Peyer's patch (tissue), 4 donors: ENCODE measurements at regions not wholly inside any gene's neighbourhood (a gene's known extent, or its start where the extent isn't known, plus 50 kb on each side); places are given as distances from the start of the nearest gene placed in this dataset.

Source experiments
- DNase-seq, 3 donors: peaks; one replicate each; pipeline ENCODE4 v3.0.0-alpha.2; 2017 to 2019
- H3K27ac ChIP-seq, 4 donors: fragments of 200-600 bp; sonication (generic); one replicate each; pipeline ENCODE4 v1.5.1; 2016 to 2019
- H3K27me3 ChIP-seq, 2 donors: fragments of 200-600 bp; sonication (generic); one replicate each; pipeline ENCODE4 v1.5.1; 2019
- H3K36me3 ChIP-seq, 3 donors: fragments of 200-600 bp; sonication (generic); one replicate each; pipeline ENCODE4 v1.5.1; 2016 to 2019
- H3K4me1 ChIP-seq, 4 donors: fragments of 200-600 bp; sonication (generic); one replicate each; pipeline ENCODE4 v1.5.1; 2016 to 2019
- H3K4me3 ChIP-seq, 4 donors: fragments of 200-600 bp; sonication (generic); 1 replicate in 3 of 4; 2 replicates in 1 of 4; pipeline ENCODE4 v1.5.1; 2016 to 2019; ENCODE audit warnings: mild to moderate bottlenecking in 1 of 4
- H3K9me3 ChIP-seq, 4 donors: fragments of 200-600 bp; sonication (generic); one replicate each; pipeline ENCODE4 v1.5.1; 2016 to 2019; ENCODE audit warnings: mild to moderate bottlenecking in 1 of 4
- POLR2A ChIP-seq, 2 donors: fragments of 450-650 bp; IDR thresholded peaks; one replicate each; pipeline ENCODE4 v1.5.1; 2017; ENCODE audit warnings: antibody characterized with exemption in 2 of 2, mild to moderate bottlenecking in 2 of 2, moderate library complexity in 2 of 2
- TF ChIP-seq, protein P1 (sequence below), 6 experiments: fragments of 450-650 bp in 4 of 6; fragments of 200-600 bp in 2 of 6; sonication (generic) in 1 of 6; IDR thresholded peaks; one replicate each; pipeline ENCODE4 v1.5.1; 2017 to 2019; ENCODE audit warnings: antibody characterized with exemption in 6 of 6, mild to moderate bottlenecking in 3 of 6, moderate library complexity in 1 of 6

DNA sequence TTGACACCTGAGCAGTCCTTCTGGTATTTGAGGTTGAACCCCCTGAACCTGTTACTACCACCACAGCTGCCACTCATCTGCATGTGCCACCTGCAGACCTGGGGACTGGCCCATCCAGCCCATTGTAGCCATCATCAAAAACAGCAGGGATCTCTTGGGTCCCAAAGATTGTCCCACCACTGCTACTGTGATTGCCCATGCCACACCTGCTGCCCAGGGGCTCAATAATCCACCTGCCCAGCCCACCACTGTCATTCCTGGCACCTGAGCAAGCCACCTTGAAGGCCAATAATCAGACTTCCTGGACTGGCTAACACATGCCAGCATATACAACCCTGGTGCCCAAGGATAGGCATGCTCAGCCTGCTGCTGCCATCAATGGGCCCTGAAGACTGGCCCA lies 327.6 kb downstream of the CYRIA start:
- no peaks in the 10 kb centered on the region for H3K36me3 ChIP-seq
- H3K9me3 ChIP-seq, result no peaks in the 10 kb centered on the region
- no peak overlapping the region for H3K27ac ChIP-seq
- H3K27me3 ChIP-seq, result no peaks in the 10 kb centered on the region
- H3K4me3 ChIP-seq, result no peak overlapping the region
- no peaks in the 10 kb centered on the region for H3K4me1 ChIP-seq
- no peak for TF ChIP-seq POLR2A (IDR thresholded peaks at IDR 0.05)
- TF ChIP-seq, protein P1, sequence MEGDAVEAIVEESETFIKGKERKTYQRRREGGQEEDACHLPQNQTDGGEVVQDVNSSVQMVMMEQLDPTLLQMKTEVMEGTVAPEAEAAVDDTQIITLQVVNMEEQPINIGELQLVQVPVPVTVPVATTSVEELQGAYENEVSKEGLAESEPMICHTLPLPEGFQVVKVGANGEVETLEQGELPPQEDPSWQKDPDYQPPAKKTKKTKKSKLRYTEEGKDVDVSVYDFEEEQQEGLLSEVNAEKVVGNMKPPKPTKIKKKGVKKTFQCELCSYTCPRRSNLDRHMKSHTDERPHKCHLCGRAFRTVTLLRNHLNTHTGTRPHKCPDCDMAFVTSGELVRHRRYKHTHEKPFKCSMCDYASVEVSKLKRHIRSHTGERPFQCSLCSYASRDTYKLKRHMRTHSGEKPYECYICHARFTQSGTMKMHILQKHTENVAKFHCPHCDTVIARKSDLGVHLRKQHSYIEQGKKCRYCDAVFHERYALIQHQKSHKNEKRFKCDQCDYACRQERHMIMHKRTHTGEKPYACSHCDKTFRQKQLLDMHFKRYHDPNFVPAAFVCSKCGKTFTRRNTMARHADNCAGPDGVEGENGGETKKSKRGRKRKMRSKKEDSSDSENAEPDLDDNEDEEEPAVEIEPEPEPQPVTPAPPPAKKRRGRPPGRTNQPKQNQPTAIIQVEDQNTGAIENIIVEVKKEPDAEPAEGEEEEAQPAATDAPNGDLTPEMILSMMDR (IDR thresholded peaks at IDR 0.05), result no peak
- DNase-seq, result no peak

DNA sequence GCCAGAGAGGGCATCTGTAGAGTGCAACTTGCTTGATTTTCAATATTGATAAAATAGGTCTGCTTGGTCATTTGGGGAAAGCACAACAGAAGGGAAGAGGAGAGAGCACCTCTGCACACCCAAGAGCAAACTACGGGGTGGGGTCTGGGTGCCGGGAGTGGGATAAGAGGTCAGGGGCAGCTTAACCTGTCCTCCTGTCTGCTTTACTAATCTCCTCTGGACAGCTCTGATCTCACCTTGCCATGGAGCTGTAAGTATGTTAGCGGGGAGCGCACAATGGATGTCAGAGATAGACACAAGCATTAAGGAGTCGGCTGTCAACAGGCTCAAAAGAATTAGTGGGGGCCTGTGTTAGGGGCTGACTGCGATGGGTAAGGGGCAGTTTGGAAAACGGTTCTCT lies 328.7 kb downstream of the CYRIA start:
- H3K36me3 ChIP-seq, result no peaks in the 10 kb centered on the region
- H3K27ac ChIP-seq, result no peak overlapping the region
- no peaks in the 10 kb centered on the region for H3K9me3 ChIP-seq
- H3K27me3 ChIP-seq, result no peaks in the 10 kb centered on the region
- no peak for DNase-seq
- H3K4me3 ChIP-seq, result no peak overlapping the region
- TF ChIP-seq POLR2A (IDR thresholded peaks at IDR 0.05), result no peak
- TF ChIP-seq, protein P1 (IDR thresholded peaks at IDR 0.05), result no peak
- H3K4me1 ChIP-seq, result no peaks in the 10 kb centered on the region

DNA sequence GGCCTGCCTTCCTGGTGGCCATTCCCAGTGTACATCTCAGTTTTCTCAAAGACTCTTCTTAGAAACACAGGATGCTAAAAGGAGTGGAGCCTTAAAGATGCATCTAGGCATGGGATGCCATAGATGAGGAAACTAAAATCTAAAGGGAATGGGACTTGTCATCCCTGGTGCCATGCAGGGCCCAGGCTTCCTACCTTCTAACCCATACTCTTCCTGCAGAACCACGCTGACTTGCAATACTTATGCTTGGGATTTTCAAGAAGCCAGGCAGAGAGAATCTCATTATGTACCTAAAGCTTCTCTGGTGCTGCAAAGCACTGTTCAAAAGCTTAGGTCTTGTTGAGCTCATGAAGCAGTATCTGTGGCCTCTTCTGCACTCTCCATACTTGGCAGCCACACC lies 329.1 kb downstream of the CYRIA start:
- H3K36me3 ChIP-seq, result no peaks in the 10 kb centered on the region
- no peaks in the 10 kb centered on the region for H3K27me3 ChIP-seq
- no peak overlapping the region for H3K4me3 ChIP-seq
- H3K4me1 ChIP-seq, result no peaks in the 10 kb centered on the region
- no peak for TF ChIP-seq POLR2A (IDR thresholded peaks at IDR 0.05)
- TF ChIP-seq, protein P1 (IDR thresholded peaks at IDR 0.05), result no peak
- H3K9me3 ChIP-seq, result no peaks in the 10 kb centered on the region
- H3K27ac ChIP-seq, result no peak overlapping the region
- no peak for DNase-seq

DNA sequence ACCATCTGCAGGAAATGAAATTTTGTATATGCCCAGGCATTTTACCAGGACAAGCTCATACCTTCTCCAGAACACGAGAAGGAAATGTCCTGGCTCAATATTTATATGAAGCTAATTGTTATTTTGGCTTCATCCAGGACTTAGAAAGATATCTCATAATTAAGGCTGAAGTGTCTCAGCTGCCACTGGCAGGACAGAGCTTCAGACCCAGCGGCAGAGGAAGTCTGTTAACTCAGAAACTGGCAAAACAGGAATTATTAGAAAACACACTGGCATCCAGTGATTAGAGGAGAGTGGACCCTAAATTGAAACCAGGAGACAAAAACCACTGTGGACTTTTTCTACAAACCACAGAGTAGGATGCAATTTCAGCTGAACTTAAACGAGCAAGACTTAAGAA lies 329.7 kb downstream of the CYRIA start:
- no peaks in the 10 kb centered on the region for H3K27me3 ChIP-seq
- no peaks in the 10 kb centered on the region for H3K36me3 ChIP-seq
- no peak overlapping the region for H3K4me3 ChIP-seq
- DNase-seq, result no peak
- H3K9me3 ChIP-seq, result no peaks in the 10 kb centered on the region
- H3K4me1 ChIP-seq, result no peaks in the 10 kb centered on the region
- TF ChIP-seq, protein P1 (IDR thresholded peaks at IDR 0.05), result no peak
- no peak for TF ChIP-seq POLR2A (IDR thresholded peaks at IDR 0.05)
- H3K27ac ChIP-seq, result no peak overlapping the region

DNA sequence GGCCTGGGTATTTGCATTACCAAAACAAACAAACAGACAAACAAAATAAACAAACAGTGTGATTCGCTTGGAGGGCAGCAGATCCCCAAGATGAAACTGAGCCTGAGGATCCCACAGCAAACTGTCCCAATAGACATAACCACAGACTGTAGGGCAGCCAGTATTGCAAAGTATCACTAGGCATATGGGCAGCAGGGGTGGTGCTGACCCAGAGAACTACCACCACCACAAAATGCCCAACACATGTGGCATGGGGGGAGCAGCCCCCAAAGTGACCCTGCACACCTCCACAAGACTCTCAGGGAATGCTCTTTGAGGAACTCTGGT lies 330.1 kb downstream of the CYRIA start:
- DNase-seq, result no peak
- H3K4me1 ChIP-seq, result no peaks in the 10 kb centered on the region
- H3K27ac ChIP-seq, result no peak overlapping the region
- H3K9me3 ChIP-seq, result no peaks in the 10 kb centered on the region
- no peak overlapping the region for H3K4me3 ChIP-seq
- TF ChIP-seq, protein P1 (IDR thresholded peaks at IDR 0.05), result no peak
- no peak for TF ChIP-seq POLR2A (IDR thresholded peaks at IDR 0.05)
- H3K27me3 ChIP-seq, result no peaks in the 10 kb centered on the region
- H3K36me3 ChIP-seq, result no peaks in the 10 kb centered on the region

DNA sequence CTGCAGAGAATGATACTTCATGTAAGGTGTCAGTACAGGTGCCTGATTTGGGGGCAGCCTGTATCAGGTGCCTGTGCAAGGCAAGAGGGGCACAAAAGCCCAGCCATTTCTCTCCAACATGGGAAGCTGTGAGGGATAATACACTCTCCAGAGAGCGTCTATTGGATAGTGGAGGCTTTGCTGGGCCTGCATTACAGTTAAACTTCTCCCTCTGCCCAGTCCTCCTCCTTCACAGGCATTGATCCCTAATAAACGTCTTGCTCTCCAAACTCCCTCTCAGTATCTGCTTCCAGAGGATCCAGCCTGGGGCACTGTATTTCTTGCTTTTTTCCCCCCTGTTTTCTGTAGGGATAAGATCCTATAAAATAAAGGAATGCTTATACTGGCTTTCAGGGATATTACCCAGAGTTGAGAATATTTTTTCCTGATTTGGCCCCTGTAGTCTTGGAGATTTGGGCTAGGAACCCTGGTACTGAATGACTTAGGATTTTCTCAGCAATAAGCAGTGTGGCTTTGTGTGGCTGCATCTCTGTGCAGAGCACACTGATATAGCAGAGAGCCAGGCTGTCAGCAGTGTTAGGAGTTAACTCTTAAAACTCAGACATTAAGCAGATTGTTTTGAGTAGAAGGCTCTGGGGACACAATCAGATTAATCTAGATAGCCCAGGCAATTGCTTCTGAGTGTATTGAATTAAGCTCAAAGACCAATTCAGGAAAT lies 330.6 kb downstream of the CYRIA start:
- Histone ChIP-seq H3K36me3 (no peaks in the 10 kb centered on the region), H3K27ac (no peak overlapping the region), H3K27me3 (no peaks in the 10 kb centered on the region), H3K4me1 (no peaks in the 10 kb centered on the region), H3K9me3 (no peaks in the 10 kb centered on the region), H3K4me3 (no peak overlapping the region)
- TF ChIP-seq, protein P1 (IDR thresholded peaks at IDR 0.05), result no peak
- no peak for TF ChIP-seq POLR2A (IDR thresholded peaks at IDR 0.05)
- DNase-seq, result no peak
